GM23338 (cell line): ENCODE measurements at regions not wholly inside any gene's neighbourhood (a gene's known extent, or its start where the extent isn't known, plus 50 kb on each side); places are given as distances from the start of the nearest gene placed in this dataset.

Source experiments
- ATAC-seq: fragments of 200-7000 bp; cut with Tn5 transposase; 3 replicates; pipeline ENCODE4 v1.9.1; 2020
- DNase-seq: peaks from one replicate; pipeline ENCODE4 v3.0.0-alpha.2; 2015; ENCODE audit warnings: low spot score
- H2AFZ ChIP-seq: fragments of 200-600 bp; sonication (generic); 2 replicates; pipeline ENCODE4 v1.8.0; 2016; ENCODE audit warnings: antibody characterized with exemption, mild to moderate bottlenecking, moderate library complexity
- H3F3A ChIP-seq: fragments of 200-600 bp; sonication (generic); replicated peaks from 2 replicates; pipeline ENCODE4 v1.8.0; 2017; ENCODE audit warnings: antibody characterized with exemption, mixed run types, low read depth
- H3K27ac ChIP-seq: fragments of 200-600 bp; sonication (generic); 2 replicates; pipeline ENCODE4 v1.6.1; 2016; ENCODE audit warnings: low read depth
- H3K27me3 ChIP-seq: fragments of 200-600 bp; sonication (generic); 2 replicates; pipeline ENCODE4 v1.8.0; 2016; ENCODE audit warnings: mild to moderate bottlenecking, mixed run types, moderate library complexity; ENCODE audit not compliant: insufficient read depth
- H3K36me3 ChIP-seq: fragments of 200-600 bp; sonication (generic); 2 replicates; pipeline ENCODE4 v1.8.0; 2016; ENCODE audit warnings: mild to moderate bottlenecking; ENCODE audit not compliant: insufficient read depth
- H3K4me1 ChIP-seq: fragments of 200-600 bp; sonication (generic); 2 replicates; pipeline ENCODE4 v1.8.0; 2016; ENCODE audit warnings: mild to moderate bottlenecking, moderate library complexity; ENCODE audit not compliant: insufficient read depth
- H3K4me2 ChIP-seq: fragments of 200-600 bp; sonication (generic); 2 replicates; pipeline ENCODE4 v1.7.1; 2017; ENCODE audit warnings: mixed run types
- H3K4me3 ChIP-seq: fragments of 200-600 bp; sonication (generic); 2 replicates; pipeline ENCODE4 v1.6.1; 2016; ENCODE audit warnings: mixed run types
- H3K79me2 ChIP-seq: fragments of 200-600 bp; sonication (generic); replicated peaks from 2 replicates; pipeline ENCODE4 v1.8.0; 2017; ENCODE audit warnings: mild to moderate bottlenecking; ENCODE audit not compliant: insufficient read depth
- H3K9me2 ChIP-seq: fragments of 200-600 bp; sonication (generic); 2 replicates; pipeline ENCODE4 v1.8.0; 2017; ENCODE audit not compliant: insufficient read depth
- H4K20me1 ChIP-seq: fragments of 200-600 bp; sonication (generic); replicated peaks from 2 replicates; pipeline ENCODE4 v1.8.0; 2017; ENCODE audit warnings: mild to moderate bottlenecking; ENCODE audit not compliant: insufficient read depth
- H3K27ac Mint-ChIP-seq: 2 replicates; pipeline ENCODE4 v1.8.0; 2020; ENCODE audit warnings: inconsistent platforms, mild to moderate bottlenecking, moderate library complexity, mixed read lengths
- H3K27me3 Mint-ChIP-seq: 3 replicates; pipeline ENCODE4 v1.8.0; 2022; ENCODE audit warnings: low read depth, mild to moderate bottlenecking, moderate library complexity, mixed read lengths, inconsistent platforms; ENCODE audit not compliant: insufficient read depth, poor library complexity
- H3K36me3 Mint-ChIP-seq: 3 replicates; pipeline ENCODE4 v1.8.0; 2021; ENCODE audit warnings: low read depth, mild to moderate bottlenecking, inconsistent platforms, moderate library complexity, mixed read lengths
- H3K4me1 Mint-ChIP-seq: 3 replicates; pipeline ENCODE4 v1.8.0; 2020; ENCODE audit warnings: mild to moderate bottlenecking, inconsistent platforms, mixed read lengths
- H3K4me3 Mint-ChIP-seq: 3 replicates; pipeline ENCODE4 v1.8.0; 2021; ENCODE audit warnings: moderate library complexity, mild to moderate bottlenecking, inconsistent platforms, mixed read lengths
- H3K9me3 Mint-ChIP-seq: 3 replicates; pipeline ENCODE4 v1.8.0; 2020; ENCODE audit warnings: moderate library complexity, mild to moderate bottlenecking, inconsistent platforms, mixed read lengths
- CREB1 ChIP-seq: fragments of 250-450 bp; sonication (Bioruptor Pico); IDR thresholded peaks from 2 replicates; pipeline ENCODE4 v1.5.0; 2020; ENCODE audit warnings: low read depth, mild to moderate bottlenecking, moderate library complexity
- ETS1 ChIP-seq: IDR thresholded peaks from 2 replicates; pipeline ENCODE4 v1.6.1; 2016; ENCODE audit warnings: antibody characterized with exemption
- EZH2phosphoT487 ChIP-seq: fragments of 200-600 bp; sonication (generic); IDR thresholded peaks from one replicate; pipeline ENCODE4 v1.8.1; 2018; ENCODE audit warnings: antibody characterized with exemption; ENCODE audit not compliant: unreplicated experiment
- NANOG ChIP-seq: IDR thresholded peaks from 2 replicates; pipeline ENCODE4 v1.6.1; 2016; ENCODE audit warnings: antibody characterized with exemption, borderline replicate concordance
- STAT1 ChIP-seq: IDR thresholded peaks from one replicate; pipeline ENCODE4 v1.6.1; 2016; ENCODE audit warnings: antibody characterized with exemption; ENCODE audit not compliant: unreplicated experiment
- ZNF114 ChIP-seq: fragments of 250-450 bp; sonication (Bioruptor Pico); IDR thresholded peaks from 2 replicates; pipeline ENCODE4 v1.5.0; 2020; ENCODE audit warnings: mild to moderate bottlenecking, moderate library complexity
- ZNF331 ChIP-seq: fragments of 250-450 bp; sonication (Bioruptor Pico); IDR thresholded peaks from 2 replicates; pipeline ENCODE4 v1.5.0; 2020; ENCODE audit warnings: low read depth, mild to moderate bottlenecking, moderate library complexity
- ZNF462 ChIP-seq: fragments of 250-450 bp; sonication (Bioruptor Pico); IDR thresholded peaks from 2 replicates; pipeline ENCODE4 v1.5.0; 2020; ENCODE audit warnings: mild to moderate bottlenecking, moderate library complexity

DNA sequence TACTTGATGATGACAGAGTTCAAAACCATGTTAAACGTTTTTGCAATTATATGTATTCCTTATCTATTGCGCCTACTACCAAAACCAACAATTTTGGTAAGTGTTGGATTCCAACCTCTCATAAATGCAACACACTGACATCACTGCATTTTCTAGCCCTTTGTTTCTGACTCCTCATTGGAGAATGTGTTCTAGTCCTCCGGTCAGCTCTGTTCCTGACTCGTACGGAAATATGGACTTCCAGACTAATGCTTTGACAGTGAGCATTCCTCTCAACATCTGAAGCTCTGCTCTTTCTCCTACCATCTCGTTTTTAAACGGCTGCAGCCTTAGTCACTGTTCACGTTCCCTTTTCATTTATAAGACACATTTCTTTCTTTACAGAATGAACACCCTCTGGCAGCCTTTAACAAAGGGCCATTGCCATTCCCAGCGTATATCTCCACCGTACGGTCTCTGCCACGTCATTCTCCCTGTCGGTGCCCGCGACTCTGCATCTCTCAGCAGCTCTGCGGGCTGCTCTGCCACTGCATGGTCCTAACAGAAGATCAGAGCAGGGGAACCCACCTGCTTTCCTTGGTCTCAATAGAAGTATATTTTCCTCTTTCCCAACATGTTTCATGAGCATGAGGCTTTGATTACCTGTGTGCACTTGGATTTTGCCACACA lies 103.0 kb upstream of the SYNDIG1 start:
- H3K4me1 Mint-ChIP-seq: peaks cover 7% of the 10 kb centered on the region; the same call in 2 of the 3 replicates
- Histone ChIP-seq H3K79me2 (no peaks in the 10 kb centered on the region), H3F3A (no peaks in the 10 kb centered on the region), H3K4me3 (no peak overlapping the region), H3K4me2 (no peak overlapping the region), H3K4me1 (0 out of 2 replicates have a peak, but pooled peaks cover 9% of the 10 kb centered on the region), H2AFZ (no peak overlapping the region), H3K36me3 (no peaks in the 10 kb centered on the region), H4K20me1 (no peaks in the 10 kb centered on the region), H3K27me3 (no peaks in the 10 kb centered on the region), H3K9me2 (peaks cover 3% of the 10 kb centered on the region; the same call in 1 of the 2 replicates), H3K27ac (no peak overlapping the region)
- ATAC-seq (no peak), DNase-seq (no peak)
- H3K27ac Mint-ChIP-seq: no peak overlapping the region
- H3K36me3 Mint-ChIP-seq: no peaks in the 10 kb centered on the region
- H3K27me3 Mint-ChIP-seq: no peaks in the 10 kb centered on the region
- H3K9me3 Mint-ChIP-seq: peaks cover 8% of the 10 kb centered on the region
- H3K4me3 Mint-ChIP-seq: no peak overlapping the region
- TF ChIP-seq ZNF114 (CRISPR knock-in tag) (no peak), ZNF331 (no peak), ZNF462 (CRISPR knock-in tag) (no peak), ETS1 (no peak), CREB1 (CRISPR knock-in tag) (no peak), EZH2phosphoT487 (no peak), NANOG (no peak), STAT1 (no peak)
